WTC11 (cell line): ENCODE measurements at regions not wholly inside any gene's neighbourhood (a gene's known extent, or its start where the extent isn't known, plus 50 kb on each side); places are given as distances from the start of the nearest gene placed in this dataset.

Experiments
- ATAC-seq: fragments of 200-7000 bp; cut with Tn5 transposase; 2 replicates; pipeline ENCODE4 v1.10.0; 2021; ENCODE audit warnings: mild to moderate bottlenecking, moderate library complexity
- CTCF ChIA-PET: fragments of 300-600 bp; sonication (Branson Sonifier 250); formaldehyde crosslinking; loops from one replicate; lab custom pipeline; 2021; ENCODE audit warnings: antibody characterized with exemption; lab: Charles Lee
- POLR2A ChIA-PET: fragments of 350-600 bp; sonication (Branson Sonifier 250); formaldehyde crosslinking; loops from one replicate; lab custom pipeline; 2021; ENCODE audit warnings: antibody characterized with exemption; lab: Charles Lee
- DNase-seq: peaks from one replicate; pipeline ENCODE4 v3.0.0; 2021; ENCODE audit warnings: low spot score
- H3K27ac Mint-ChIP-seq: 2 replicates; pipeline ENCODE4 v1.8.0; 2021; ENCODE audit warnings: mixed read lengths
- H3K27me3 Mint-ChIP-seq: 2 replicates; pipeline ENCODE4 v1.8.0; 2021; ENCODE audit warnings: low read depth, mild to moderate bottlenecking, moderate library complexity, mixed read lengths
- H3K36me3 Mint-ChIP-seq: 2 replicates; pipeline ENCODE4 v1.8.0; 2021; ENCODE audit warnings: mixed read lengths
- H3K4me1 Mint-ChIP-seq: 2 replicates; pipeline ENCODE4 v1.8.0; 2022; ENCODE audit warnings: mixed read lengths
- H3K4me3 Mint-ChIP-seq: 2 replicates; pipeline ENCODE4 v1.8.0; 2021; ENCODE audit warnings: mild to moderate bottlenecking, moderate library complexity, mixed read lengths
- H3K9me3 Mint-ChIP-seq: 2 replicates; pipeline ENCODE4 v1.8.0; 2021; ENCODE audit warnings: mixed read lengths
- ATF1 ChIP-seq: sonication (generic); formaldehyde crosslinking; IDR thresholded peaks from 2 replicates; pipeline ENCODE4 v1.8.1; 2023; ENCODE audit warnings: mild to moderate bottlenecking, moderate library complexity, missing genetic modification reagents
- EMX1 ChIP-seq: fragments of 250-450 bp; sonication (Bioruptor Pico); IDR thresholded peaks from 2 replicates; pipeline ENCODE4 v1.8.0; 2021; ENCODE audit warnings: mild to moderate bottlenecking
- FOXK1 ChIP-seq: sonication (generic); formaldehyde crosslinking; IDR thresholded peaks from 2 replicates; pipeline ENCODE4 v1.8.0; 2022; ENCODE audit warnings: mild to moderate bottlenecking, moderate library complexity, missing genetic modification reagents
- FOXP1 ChIP-seq: sonication (generic); formaldehyde crosslinking; IDR thresholded peaks from 2 replicates; pipeline ENCODE4 v1.8.0; 2022; ENCODE audit warnings: missing genetic modification reagents, mild to moderate bottlenecking, moderate library complexity, borderline replicate concordance
- GABPB1 ChIP-seq: sonication (generic); formaldehyde crosslinking; IDR thresholded peaks from 2 replicates; pipeline ENCODE4 v1.8.1; 2023; ENCODE audit warnings: mild to moderate bottlenecking, missing genetic modification reagents
- KAT7 ChIP-seq: sonication (generic); formaldehyde crosslinking; IDR thresholded peaks from 2 replicates; pipeline ENCODE4 v1.8.1; 2023; ENCODE audit warnings: missing genetic modification reagents, mild to moderate bottlenecking, borderline replicate concordance
- MXD4 ChIP-seq: fragments of 250-450 bp; sonication (Bioruptor Pico); IDR thresholded peaks from 2 replicates; pipeline ENCODE4 v1.8.0; 2021; ENCODE audit warnings: mild to moderate bottlenecking, moderate library complexity, borderline replicate concordance
- NR1H2 ChIP-seq: sonication (generic); formaldehyde crosslinking; IDR thresholded peaks from 2 replicates; pipeline ENCODE4 v1.9.0; 2021; ENCODE audit warnings: mild to moderate bottlenecking, moderate library complexity, missing genetic modification reagents
- NR3C1 ChIP-seq: sonication (generic); formaldehyde crosslinking; conservative IDR thresholded peaks from 2 replicates; pipeline ENCODE4 v1.8.1; 2023; ENCODE audit warnings: low read depth, mild to moderate bottlenecking, missing genetic modification reagents
- OVOL2 ChIP-seq: fragments of 250-450 bp; sonication (Bioruptor Pico); IDR thresholded peaks from 2 replicates; pipeline ENCODE4 v1.9.0; 2021; ENCODE audit warnings: mild to moderate bottlenecking, borderline replicate concordance
- PRRX2 ChIP-seq: fragments of 250-450 bp; sonication (Bioruptor Pico); IDR thresholded peaks from 2 replicates; pipeline ENCODE4 v1.8.0; 2021; ENCODE audit warnings: mild to moderate bottlenecking
- RORB ChIP-seq: fragments of 250-450 bp; sonication (Bioruptor Pico); IDR thresholded peaks from 2 replicates; pipeline ENCODE4 v1.9.0; 2021; ENCODE audit warnings: mild to moderate bottlenecking
- TEAD4 ChIP-seq: sonication (generic); formaldehyde crosslinking; IDR thresholded peaks from 2 replicates; pipeline ENCODE4 v1.8.0; 2022; ENCODE audit warnings: mild to moderate bottlenecking, missing genetic modification reagents
- TP53 ChIP-seq: sonication (generic); formaldehyde crosslinking; IDR thresholded peaks from 2 replicates; pipeline ENCODE4 v1.8.1; 2023; ENCODE audit warnings: mild to moderate bottlenecking, missing genetic modification reagents
- ZNF219 ChIP-seq: sonication (generic); formaldehyde crosslinking; IDR thresholded peaks from 2 replicates; pipeline ENCODE4 v1.8.0; 2023; ENCODE audit warnings: missing genetic modification reagents, mild to moderate bottlenecking, borderline replicate concordance
- ZNF263 ChIP-seq: sonication (generic); formaldehyde crosslinking; IDR thresholded peaks from 2 replicates; pipeline ENCODE4 v1.8.1; 2022; ENCODE audit warnings: low read depth, mild to moderate bottlenecking, moderate library complexity, missing genetic modification reagents
- ZNF671 ChIP-seq: fragments of 250-450 bp; sonication (Bioruptor Pico); IDR thresholded peaks from 2 replicates; pipeline ENCODE4 v1.8.0; 2021; ENCODE audit warnings: mild to moderate bottlenecking
- TF ChIP-seq, protein P1 (sequence below): sonication (generic); formaldehyde crosslinking; IDR thresholded peaks from 2 replicates; pipeline ENCODE4 v1.8.1; 2023; ENCODE audit warnings: mild to moderate bottlenecking, missing genetic modification reagents, moderate library complexity
- TF ChIP-seq, protein P2 (sequence below): sonication (generic); formaldehyde crosslinking; IDR thresholded peaks from 2 replicates; pipeline ENCODE4 v1.8.1; 2023; ENCODE audit warnings: mild to moderate bottlenecking, missing genetic modification reagents
- TF ChIP-seq, protein P3 (sequence below): sonication (generic); formaldehyde crosslinking; IDR thresholded peaks from 2 replicates; pipeline ENCODE4 v1.8.0; 2023; ENCODE audit warnings: missing genetic modification reagents
- TF ChIP-seq, protein P4 (sequence below): fragments of 250-450 bp; sonication (Bioruptor Pico); IDR thresholded peaks from 2 replicates; pipeline ENCODE4 v1.9.0; 2021; ENCODE audit warnings: mild to moderate bottlenecking
- TF ChIP-seq, protein P5 (sequence below): fragments of 250-450 bp; sonication (Bioruptor Pico); conservative IDR thresholded peaks from 2 replicates; pipeline ENCODE4 v1.9.0; 2021; ENCODE audit warnings: mild to moderate bottlenecking
- TF ChIP-seq, protein P6 (sequence below): sonication (generic); formaldehyde crosslinking; IDR thresholded peaks from 2 replicates; pipeline ENCODE4 v1.8.0; 2022; ENCODE audit warnings: mild to moderate bottlenecking, missing genetic modification reagents
- TF ChIP-seq, protein P7 (sequence below): sonication (generic); formaldehyde crosslinking; IDR thresholded peaks from 2 replicates; pipeline ENCODE4 v1.8.1; 2022; ENCODE audit warnings: low read depth, missing genetic modification reagents, borderline replicate concordance
- TF ChIP-seq, protein P8 (sequence below): sonication (generic); formaldehyde crosslinking; IDR thresholded peaks from 2 replicates; pipeline ENCODE4 v1.8.1; 2022; ENCODE audit warnings: missing genetic modification reagents, borderline replicate concordance
- TF ChIP-seq, protein P9 (sequence below): sonication (generic); formaldehyde crosslinking; IDR thresholded peaks from 2 replicates; pipeline ENCODE4 v1.8.0; 2022; ENCODE audit warnings: missing genetic modification reagents

DNA sequence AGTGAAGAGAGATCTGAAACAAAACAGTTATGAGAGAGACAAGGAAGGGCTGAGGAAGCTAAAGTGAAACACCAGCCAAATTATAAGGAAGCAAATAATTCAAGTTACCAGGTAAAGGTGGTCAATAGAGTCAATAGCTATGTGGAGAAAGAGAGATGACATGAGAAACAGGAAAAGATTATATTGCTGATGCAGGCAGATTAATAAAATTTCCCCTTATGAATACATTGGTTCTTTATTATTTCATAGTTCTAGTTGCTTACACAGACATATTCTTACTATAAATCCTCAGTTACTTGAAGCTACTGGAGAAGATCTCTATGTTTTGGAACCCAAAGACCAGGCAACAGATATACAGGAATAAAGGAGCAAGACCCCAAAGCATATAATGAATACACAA lies 273.7 kb upstream of the CTSO start (continued):
- TF ChIP-seq, protein P1, sequence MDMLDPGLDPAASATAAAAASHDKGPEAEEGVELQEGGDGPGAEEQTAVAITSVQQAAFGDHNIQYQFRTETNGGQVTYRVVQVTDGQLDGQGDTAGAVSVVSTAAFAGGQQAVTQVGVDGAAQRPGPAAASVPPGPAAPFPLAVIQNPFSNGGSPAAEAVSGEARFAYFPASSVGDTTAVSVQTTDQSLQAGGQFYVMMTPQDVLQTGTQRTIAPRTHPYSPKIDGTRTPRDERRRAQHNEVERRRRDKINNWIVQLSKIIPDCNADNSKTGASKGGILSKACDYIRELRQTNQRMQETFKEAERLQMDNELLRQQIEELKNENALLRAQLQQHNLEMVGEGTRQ (CRISPR knock-in tag) = no peak
- TF ChIP-seq GABPB1 = no peak
- TF ChIP-seq, protein P2, sequence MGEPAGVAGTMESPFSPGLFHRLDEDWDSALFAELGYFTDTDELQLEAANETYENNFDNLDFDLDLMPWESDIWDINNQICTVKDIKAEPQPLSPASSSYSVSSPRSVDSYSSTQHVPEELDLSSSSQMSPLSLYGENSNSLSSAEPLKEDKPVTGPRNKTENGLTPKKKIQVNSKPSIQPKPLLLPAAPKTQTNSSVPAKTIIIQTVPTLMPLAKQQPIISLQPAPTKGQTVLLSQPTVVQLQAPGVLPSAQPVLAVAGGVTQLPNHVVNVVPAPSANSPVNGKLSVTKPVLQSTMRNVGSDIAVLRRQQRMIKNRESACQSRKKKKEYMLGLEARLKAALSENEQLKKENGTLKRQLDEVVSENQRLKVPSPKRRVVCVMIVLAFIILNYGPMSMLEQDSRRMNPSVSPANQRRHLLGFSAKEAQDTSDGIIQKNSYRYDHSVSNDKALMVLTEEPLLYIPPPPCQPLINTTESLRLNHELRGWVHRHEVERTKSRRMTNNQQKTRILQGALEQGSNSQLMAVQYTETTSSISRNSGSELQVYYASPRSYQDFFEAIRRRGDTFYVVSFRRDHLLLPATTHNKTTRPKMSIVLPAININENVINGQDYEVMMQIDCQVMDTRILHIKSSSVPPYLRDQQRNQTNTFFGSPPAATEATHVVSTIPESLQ (CRISPR knock-in tag) = no peak
- TF ChIP-seq FOXP1 (CRISPR knock-in tag) = no peak
- no peak for TF ChIP-seq ZNF671
- TF ChIP-seq OVOL2 = no peak
- TF ChIP-seq TEAD4 = no peak
- no peak for TF ChIP-seq MXD4 (CRISPR knock-in tag)
- no peak for TF ChIP-seq ATF1 (CRISPR knock-in tag)
- TF ChIP-seq, protein P3, sequence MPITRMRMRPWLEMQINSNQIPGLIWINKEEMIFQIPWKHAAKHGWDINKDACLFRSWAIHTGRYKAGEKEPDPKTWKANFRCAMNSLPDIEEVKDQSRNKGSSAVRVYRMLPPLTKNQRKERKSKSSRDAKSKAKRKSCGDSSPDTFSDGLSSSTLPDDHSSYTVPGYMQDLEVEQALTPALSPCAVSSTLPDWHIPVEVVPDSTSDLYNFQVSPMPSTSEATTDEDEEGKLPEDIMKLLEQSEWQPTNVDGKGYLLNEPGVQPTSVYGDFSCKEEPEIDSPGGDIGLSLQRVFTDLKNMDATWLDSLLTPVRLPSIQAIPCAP (CRISPR knock-in tag) = no peak
- no peak for TF ChIP-seq EMX1
- TF ChIP-seq, protein P4, sequence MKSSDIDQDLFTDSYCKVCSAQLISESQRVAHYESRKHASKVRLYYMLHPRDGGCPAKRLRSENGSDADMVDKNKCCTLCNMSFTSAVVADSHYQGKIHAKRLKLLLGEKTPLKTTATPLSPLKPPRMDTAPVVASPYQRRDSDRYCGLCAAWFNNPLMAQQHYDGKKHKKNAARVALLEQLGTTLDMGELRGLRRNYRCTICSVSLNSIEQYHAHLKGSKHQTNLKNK (CRISPR knock-in tag) = no peak

DNA sequence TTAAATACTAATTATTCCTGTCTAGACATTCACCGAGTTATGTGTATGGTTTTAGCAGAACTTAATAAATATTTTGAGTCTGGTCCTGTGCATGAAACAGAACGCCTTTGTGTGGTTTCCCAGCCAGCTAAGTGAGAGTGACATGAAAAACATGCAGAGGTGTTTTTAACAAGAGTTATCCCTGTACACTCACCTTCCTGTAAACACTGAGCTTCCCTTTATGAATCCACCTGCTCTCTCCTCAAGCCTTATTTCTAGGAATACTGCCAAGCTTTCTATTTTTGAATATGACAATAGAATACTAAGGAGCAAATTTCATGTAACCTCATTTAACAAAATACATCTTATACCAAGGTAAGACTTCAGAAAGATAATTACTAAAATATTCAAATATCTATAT lies 270.3 kb upstream of the CTSO start:
- H3K36me3 Mint-ChIP-seq = peaks cover 11% of the 10 kb centered on the region
- CTCF ChIA-PET = no interaction called here
- no peak for DNase-seq
- peaks cover 15% of the 10 kb centered on the region for H3K9me3 Mint-ChIP-seq
- no peaks in the 10 kb centered on the region for H3K4me1 Mint-ChIP-seq
- no peak for ATAC-seq
- H3K4me3 Mint-ChIP-seq = no peak overlapping the region
- H3K27me3 Mint-ChIP-seq = no peaks in the 10 kb centered on the region
- H3K27ac Mint-ChIP-seq = no peak overlapping the region
- POLR2A ChIA-PET = no interaction called here
- TF ChIP-seq KAT7 (CRISPR knock-in tag) = no peak
- TF ChIP-seq ZNF263 (CRISPR knock-in tag) = no peak
- TF ChIP-seq, protein P5, sequence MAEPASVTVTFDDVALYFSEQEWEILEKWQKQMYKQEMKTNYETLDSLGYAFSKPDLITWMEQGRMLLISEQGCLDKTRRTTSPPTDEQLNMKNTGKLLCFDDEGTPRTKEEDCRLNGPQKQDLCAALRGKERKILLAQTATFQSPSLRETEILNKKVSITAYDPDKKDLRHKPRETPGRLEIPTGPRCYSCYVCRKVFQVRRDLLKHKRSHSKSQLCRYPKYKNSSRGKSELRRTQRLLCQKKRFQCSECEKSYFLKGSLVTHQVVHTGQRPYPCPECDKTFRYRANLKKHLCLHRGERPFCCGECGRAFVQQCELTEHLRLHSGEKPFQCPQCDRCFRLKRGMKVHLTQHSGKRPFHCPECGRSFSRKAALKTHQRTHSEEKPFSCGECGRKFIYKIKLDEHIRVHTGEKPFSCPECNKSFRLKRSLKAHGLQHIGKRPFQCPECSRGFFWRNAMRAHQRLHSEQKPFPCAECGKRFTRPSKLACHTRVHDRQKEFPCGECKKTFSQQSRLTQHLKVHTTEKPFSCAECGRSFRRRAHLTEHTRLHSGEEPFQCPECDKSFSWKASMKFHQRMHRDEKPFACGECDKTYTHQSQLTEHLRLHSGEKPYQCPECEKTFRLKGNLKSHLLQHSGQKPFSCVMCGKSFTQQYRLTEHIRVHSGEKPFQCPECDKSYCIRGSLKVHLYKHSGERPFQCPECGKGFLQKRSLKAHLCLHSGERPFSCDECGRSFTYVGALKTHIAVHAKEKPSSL (CRISPR knock-in tag) = no peak
- TF ChIP-seq FOXK1 = no peak
- TF ChIP-seq ZNF671 = no peak
- TF ChIP-seq, protein P6, sequence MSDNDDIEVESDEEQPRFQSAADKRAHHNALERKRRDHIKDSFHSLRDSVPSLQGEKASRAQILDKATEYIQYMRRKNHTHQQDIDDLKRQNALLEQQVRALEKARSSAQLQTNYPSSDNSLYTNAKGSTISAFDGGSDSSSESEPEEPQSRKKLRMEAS (CRISPR knock-in tag) = no peak
- no peak for TF ChIP-seq OVOL2
- TF ChIP-seq PRRX2 (CRISPR knock-in tag) = no peak
- no peak for TF ChIP-seq NR3C1 (CRISPR knock-in tag)
- TF ChIP-seq, protein P7, sequence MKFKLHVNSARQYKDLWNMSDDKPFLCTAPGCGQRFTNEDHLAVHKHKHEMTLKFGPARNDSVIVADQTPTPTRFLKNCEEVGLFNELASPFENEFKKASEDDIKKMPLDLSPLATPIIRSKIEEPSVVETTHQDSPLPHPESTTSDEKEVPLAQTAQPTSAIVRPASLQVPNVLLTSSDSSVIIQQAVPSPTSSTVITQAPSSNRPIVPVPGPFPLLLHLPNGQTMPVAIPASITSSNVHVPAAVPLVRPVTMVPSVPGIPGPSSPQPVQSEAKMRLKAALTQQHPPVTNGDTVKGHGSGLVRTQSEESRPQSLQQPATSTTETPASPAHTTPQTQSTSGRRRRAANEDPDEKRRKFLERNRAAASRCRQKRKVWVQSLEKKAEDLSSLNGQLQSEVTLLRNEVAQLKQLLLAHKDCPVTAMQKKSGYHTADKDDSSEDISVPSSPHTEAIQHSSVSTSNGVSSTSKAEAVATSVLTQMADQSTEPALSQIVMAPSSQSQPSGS (CRISPR knock-in tag) = no peak
- no peak for TF ChIP-seq ZNF219 (CRISPR knock-in tag)
- no peak for TF ChIP-seq TP53 (CRISPR knock-in tag)
- TF ChIP-seq, protein P8, sequence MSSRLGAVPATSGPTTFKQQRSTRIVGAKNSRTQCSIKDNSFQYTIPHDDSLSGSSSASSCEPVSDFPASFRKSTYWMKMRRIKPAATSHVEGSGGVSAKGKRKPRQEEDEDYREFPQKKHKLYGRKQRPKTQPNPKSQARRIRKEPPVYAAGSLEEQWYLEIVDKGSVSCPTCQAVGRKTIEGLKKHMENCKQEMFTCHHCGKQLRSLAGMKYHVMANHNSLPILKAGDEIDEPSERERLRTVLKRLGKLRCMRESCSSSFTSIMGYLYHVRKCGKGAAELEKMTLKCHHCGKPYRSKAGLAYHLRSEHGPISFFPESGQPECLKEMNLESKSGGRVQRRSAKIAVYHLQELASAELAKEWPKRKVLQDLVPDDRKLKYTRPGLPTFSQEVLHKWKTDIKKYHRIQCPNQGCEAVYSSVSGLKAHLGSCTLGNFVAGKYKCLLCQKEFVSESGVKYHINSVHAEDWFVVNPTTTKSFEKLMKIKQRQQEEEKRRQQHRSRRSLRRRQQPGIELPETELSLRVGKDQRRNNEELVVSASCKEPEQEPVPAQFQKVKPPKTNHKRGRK = no peak
- no peak for TF ChIP-seq RORB (CRISPR knock-in tag)
- TF ChIP-seq, protein P9, sequence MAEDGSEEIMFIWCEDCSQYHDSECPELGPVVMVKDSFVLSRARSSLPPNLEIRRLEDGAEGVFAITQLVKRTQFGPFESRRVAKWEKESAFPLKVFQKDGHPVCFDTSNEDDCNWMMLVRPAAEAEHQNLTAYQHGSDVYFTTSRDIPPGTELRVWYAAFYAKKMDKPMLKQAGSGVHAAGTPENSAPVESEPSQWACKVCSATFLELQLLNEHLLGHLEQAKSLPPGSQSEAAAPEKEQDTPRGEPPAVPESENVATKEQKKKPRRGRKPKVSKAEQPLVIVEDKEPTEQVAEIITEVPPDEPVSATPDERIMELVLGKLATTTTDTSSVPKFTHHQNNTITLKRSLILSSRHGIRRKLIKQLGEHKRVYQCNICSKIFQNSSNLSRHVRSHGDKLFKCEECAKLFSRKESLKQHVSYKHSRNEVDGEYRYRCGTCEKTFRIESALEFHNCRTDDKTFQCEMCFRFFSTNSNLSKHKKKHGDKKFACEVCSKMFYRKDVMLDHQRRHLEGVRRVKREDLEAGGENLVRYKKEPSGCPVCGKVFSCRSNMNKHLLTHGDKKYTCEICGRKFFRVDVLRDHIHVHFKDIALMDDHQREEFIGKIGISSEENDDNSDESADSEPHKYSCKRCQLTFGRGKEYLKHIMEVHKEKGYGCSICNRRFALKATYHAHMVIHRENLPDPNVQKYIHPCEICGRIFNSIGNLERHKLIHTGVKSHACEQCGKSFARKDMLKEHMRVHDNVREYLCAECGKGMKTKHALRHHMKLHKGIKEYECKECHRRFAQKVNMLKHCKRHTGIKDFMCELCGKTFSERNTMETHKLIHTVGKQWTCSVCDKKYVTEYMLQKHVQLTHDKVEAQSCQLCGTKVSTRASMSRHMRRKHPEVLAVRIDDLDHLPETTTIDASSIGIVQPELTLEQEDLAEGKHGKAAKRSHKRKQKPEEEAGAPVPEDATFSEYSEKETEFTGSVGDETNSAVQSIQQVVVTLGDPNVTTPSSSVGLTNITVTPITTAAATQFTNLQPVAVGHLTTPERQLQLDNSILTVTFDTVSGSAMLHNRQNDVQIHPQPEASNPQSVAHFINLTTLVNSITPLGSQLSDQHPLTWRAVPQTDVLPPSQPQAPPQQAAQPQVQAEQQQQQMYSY (CRISPR knock-in tag) = no peak
- no peak for TF ChIP-seq NR1H2 (CRISPR knock-in tag)
